ENCODE measurements at regions not wholly inside any gene's neighbourhood (a gene's known extent, or its start where the extent isn't known, plus 50 kb on each side); places are given as distances from the start of the nearest gene placed in this dataset.

- H2AFZ ChIP-seq (ENCODE audit: low read depth, low read length): no peak overlapping the region
- ATAC-seq (ENCODE audit: insufficient read depth, low read depth) (no peak), DNase-seq (no peak)
- no peak overlapping the region for H3K9ac ChIP-seq (ENCODE audit: low read depth, low read length)
- H3K27me3 ChIP-seq (ENCODE audit: insufficient read depth, low read length, poor library complexity): no peaks in the 10 kb centered on the region
- no peak overlapping the region for H3K4me2 ChIP-seq (ENCODE audit: insufficient read depth, low read length)
- H3K9me3 ChIP-seq (ENCODE audit: insufficient read depth, low read length, severe bottlenecking): no peaks in the 10 kb centered on the region
- no peak overlapping the region for H3K27ac ChIP-seq (ENCODE audit: low read length)
- H3K79me2 ChIP-seq (ENCODE audit: insufficient read depth, low read length): no peaks in the 10 kb centered on the region
- no peaks in the 10 kb centered on the region for H4K20me1 ChIP-seq (ENCODE audit: insufficient read depth, low read length)
- no peak for TF ChIP-seq EZH2 (IDR thresholded peaks at IDR 0.05; ENCODE audit: borderline replicate concordance, low read depth, low read length, severe bottlenecking)
- TF ChIP-seq, protein P1, sequence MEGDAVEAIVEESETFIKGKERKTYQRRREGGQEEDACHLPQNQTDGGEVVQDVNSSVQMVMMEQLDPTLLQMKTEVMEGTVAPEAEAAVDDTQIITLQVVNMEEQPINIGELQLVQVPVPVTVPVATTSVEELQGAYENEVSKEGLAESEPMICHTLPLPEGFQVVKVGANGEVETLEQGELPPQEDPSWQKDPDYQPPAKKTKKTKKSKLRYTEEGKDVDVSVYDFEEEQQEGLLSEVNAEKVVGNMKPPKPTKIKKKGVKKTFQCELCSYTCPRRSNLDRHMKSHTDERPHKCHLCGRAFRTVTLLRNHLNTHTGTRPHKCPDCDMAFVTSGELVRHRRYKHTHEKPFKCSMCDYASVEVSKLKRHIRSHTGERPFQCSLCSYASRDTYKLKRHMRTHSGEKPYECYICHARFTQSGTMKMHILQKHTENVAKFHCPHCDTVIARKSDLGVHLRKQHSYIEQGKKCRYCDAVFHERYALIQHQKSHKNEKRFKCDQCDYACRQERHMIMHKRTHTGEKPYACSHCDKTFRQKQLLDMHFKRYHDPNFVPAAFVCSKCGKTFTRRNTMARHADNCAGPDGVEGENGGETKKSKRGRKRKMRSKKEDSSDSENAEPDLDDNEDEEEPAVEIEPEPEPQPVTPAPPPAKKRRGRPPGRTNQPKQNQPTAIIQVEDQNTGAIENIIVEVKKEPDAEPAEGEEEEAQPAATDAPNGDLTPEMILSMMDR (IDR thresholded peaks at IDR 0.05; ENCODE audit: borderline replicate concordance, extremely low read depth, low read length, poor library complexity, severe bottlenecking): no peak
- H3K4me1 ChIP-seq (ENCODE audit: insufficient read depth, low read length): no peaks in the 10 kb centered on the region
- no peak overlapping the region for H3K4me3 ChIP-seq (ENCODE audit: low read depth in 1 of 2, low read length in 2 of 2)
- no peaks in the 10 kb centered on the region for H3K36me3 ChIP-seq (ENCODE audit: insufficient read depth, low read length)
These were observed 57.4 kb upstream of the TMPRSS15 start for GRCh38 chr21:18460979-18461378.

GRCh38 chr21:18461743-18462142 is 58.2 kb upstream of the TMPRSS15 start:
- H3K36me3 ChIP-seq (ENCODE audit: insufficient read depth, low read length): no peaks in the 10 kb centered on the region
- no peak overlapping the region for H2AFZ ChIP-seq (ENCODE audit: low read depth, low read length)
- no peak overlapping the region for H3K4me2 ChIP-seq (ENCODE audit: insufficient read depth, low read length)
- no peak overlapping the region for H3K27ac ChIP-seq (ENCODE audit: low read length)
- H3K27me3 ChIP-seq (ENCODE audit: insufficient read depth, low read length, poor library complexity): no peaks in the 10 kb centered on the region
- ATAC-seq (ENCODE audit: insufficient read depth, low read depth) (no peak), DNase-seq (no peak)
- H3K9me3 ChIP-seq (ENCODE audit: insufficient read depth, low read length, severe bottlenecking): no peaks in the 10 kb centered on the region
- no peaks in the 10 kb centered on the region for H3K79me2 ChIP-seq (ENCODE audit: insufficient read depth, low read length)
- H3K4me1 ChIP-seq (ENCODE audit: insufficient read depth, low read length): no peaks in the 10 kb centered on the region
- no peak overlapping the region for H3K9ac ChIP-seq (ENCODE audit: low read depth, low read length)
- no peak overlapping the region for H3K4me3 ChIP-seq (ENCODE audit: low read depth in 1 of 2, low read length in 2 of 2)
- no peaks in the 10 kb centered on the region for H4K20me1 ChIP-seq (ENCODE audit: insufficient read depth, low read length)
- TF ChIP-seq, protein P1 (IDR thresholded peaks at IDR 0.05; ENCODE audit: borderline replicate concordance, extremely low read depth, low read length, poor library complexity, severe bottlenecking): no peak
- TF ChIP-seq EZH2 (IDR thresholded peaks at IDR 0.05; ENCODE audit: borderline replicate concordance, low read depth, low read length, severe bottlenecking): no peak

DNA sequence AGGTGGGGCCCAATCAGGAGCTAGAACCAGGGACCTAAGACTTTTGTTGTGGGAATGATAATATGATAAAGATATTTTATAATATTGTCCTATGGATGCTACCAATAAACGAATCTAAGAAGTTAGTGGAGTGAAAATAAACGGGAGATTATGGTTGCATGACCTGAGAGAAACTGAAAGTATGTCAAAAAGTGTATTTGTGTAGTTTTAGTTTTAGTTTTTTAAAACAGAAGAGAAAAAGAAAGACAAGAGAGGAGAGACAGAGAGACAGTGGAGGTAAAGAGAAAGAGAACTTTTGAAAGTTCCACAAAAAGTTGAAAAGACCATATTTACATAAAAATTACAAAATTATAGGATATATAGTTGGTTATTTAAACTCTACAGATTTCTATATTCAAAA is 64.1 kb upstream of the TMPRSS15 start:
- Histone ChIP-seq H3K4me1 (ENCODE audit: insufficient read depth, low read length) (no peaks in the 10 kb centered on the region), H2AFZ (ENCODE audit: low read depth, low read length) (no peak overlapping the region), H4K20me1 (ENCODE audit: insufficient read depth, low read length) (no peaks in the 10 kb centered on the region), H3K79me2 (ENCODE audit: insufficient read depth, low read length) (no peaks in the 10 kb centered on the region), H3K9ac (ENCODE audit: low read depth, low read length) (no peak overlapping the region), H3K27me3 (ENCODE audit: insufficient read depth, low read length, poor library complexity) (no peaks in the 10 kb centered on the region), H3K9me3 (ENCODE audit: insufficient read depth, low read length, severe bottlenecking) (no peaks in the 10 kb centered on the region), H3K4me3 (ENCODE audit: low read depth in 1 of 2, low read length in 2 of 2) (no peak overlapping the region), H3K4me2 (ENCODE audit: insufficient read depth, low read length) (no peak overlapping the region), H3K27ac (ENCODE audit: low read length) (no peak overlapping the region), H3K36me3 (ENCODE audit: insufficient read depth, low read length) (no peaks in the 10 kb centered on the region)
- TF ChIP-seq, protein P1 (IDR thresholded peaks at IDR 0.05; ENCODE audit: borderline replicate concordance, extremely low read depth, low read length, poor library complexity, severe bottlenecking): no peak
- no peak for TF ChIP-seq EZH2 (IDR thresholded peaks at IDR 0.05; ENCODE audit: borderline replicate concordance, low read depth, low read length, severe bottlenecking)
- DNase-seq: no peak
- ATAC-seq (ENCODE audit: insufficient read depth, low read depth): no peak

- TF ChIP-seq, protein P1 (IDR thresholded peaks at IDR 0.05; ENCODE audit: borderline replicate concordance, extremely low read depth, low read length, poor library complexity, severe bottlenecking): no peak
- no peak for TF ChIP-seq EZH2 (IDR thresholded peaks at IDR 0.05; ENCODE audit: borderline replicate concordance, low read depth, low read length, severe bottlenecking)
- H3K4me2 ChIP-seq (ENCODE audit: insufficient read depth, low read length): no peak overlapping the region
- no peak overlapping the region for H3K9ac ChIP-seq (ENCODE audit: low read depth, low read length)
- DNase-seq: no peak
- no peaks in the 10 kb centered on the region for H3K36me3 ChIP-seq (ENCODE audit: insufficient read depth, low read length)
- H3K27ac ChIP-seq (ENCODE audit: low read length): no peak overlapping the region
- H2AFZ ChIP-seq (ENCODE audit: low read depth, low read length): no peak overlapping the region
- H3K4me3 ChIP-seq (ENCODE audit: low read depth in 1 of 2, low read length in 2 of 2): no peak overlapping the region
- H3K79me2 ChIP-seq (ENCODE audit: insufficient read depth, low read length): no peaks in the 10 kb centered on the region
- ATAC-seq (ENCODE audit: insufficient read depth, low read depth): no peak
- H3K9me3 ChIP-seq (ENCODE audit: insufficient read depth, low read length, severe bottlenecking): no peaks in the 10 kb centered on the region
- no peaks in the 10 kb centered on the region for H3K4me1 ChIP-seq (ENCODE audit: insufficient read depth, low read length)
- H4K20me1 ChIP-seq (ENCODE audit: insufficient read depth, low read length): no peaks in the 10 kb centered on the region
- no peaks in the 10 kb centered on the region for H3K27me3 ChIP-seq (ENCODE audit: insufficient read depth, low read length, poor library complexity)
These were observed 65.2 kb upstream of the TMPRSS15 start for GRCh38 chr21:18468790-18469189.

Measured in DND-41 (cell line).